Fibroblast of upper back skin (primary cell): ENCODE measurements at regions not wholly inside any gene's neighbourhood (a gene's known extent, or its start where the extent isn't known, plus 50 kb on each side); places are given as distances from the start of the nearest gene placed in this dataset.

Experiments
- DNase-seq: peaks from one replicate; pipeline ENCODE4 v3.0.0-alpha.2; 2013

DNA sequence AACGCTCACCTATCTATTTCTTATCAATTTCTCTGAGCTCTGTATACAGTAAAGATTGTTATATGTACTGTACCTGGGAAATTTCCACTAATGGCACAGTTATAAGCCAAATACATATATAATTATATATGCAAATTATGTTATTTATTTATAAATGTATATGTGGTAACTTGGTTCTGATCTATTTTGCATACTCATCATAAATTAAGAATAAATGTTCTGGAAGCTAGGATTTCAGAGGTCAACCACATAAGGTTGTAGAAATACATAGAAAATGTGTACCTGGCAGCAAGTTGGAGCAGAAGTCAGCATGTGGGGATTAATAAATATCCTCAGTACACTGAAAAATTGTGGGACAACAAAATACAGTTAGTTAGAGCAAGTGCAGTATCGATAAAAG lies 353.7 kb upstream of the ZNF521 start:
- DNase-seq: no peak

DNA sequence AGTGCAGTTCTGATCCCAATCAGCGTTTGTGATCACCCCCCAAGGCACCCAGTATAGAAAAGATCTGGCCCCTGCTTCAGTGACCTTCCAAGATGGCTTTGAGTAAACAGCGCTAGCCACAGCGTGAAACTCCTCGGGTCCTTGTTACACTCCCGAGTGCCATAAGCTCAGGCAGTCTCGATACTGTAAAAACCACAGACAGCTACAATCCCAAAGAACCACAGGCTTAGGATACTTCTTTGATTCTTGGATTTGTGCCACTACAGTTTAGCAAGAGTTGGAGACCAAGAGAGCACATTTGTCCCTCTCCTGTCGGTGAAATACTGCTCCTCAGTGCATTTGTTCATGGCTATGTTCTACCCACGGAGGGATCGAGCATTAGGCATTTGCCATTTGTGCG lies 352.5 kb upstream of the ZNF521 start:
- DNase-seq: peak; percentile 14

DNA sequence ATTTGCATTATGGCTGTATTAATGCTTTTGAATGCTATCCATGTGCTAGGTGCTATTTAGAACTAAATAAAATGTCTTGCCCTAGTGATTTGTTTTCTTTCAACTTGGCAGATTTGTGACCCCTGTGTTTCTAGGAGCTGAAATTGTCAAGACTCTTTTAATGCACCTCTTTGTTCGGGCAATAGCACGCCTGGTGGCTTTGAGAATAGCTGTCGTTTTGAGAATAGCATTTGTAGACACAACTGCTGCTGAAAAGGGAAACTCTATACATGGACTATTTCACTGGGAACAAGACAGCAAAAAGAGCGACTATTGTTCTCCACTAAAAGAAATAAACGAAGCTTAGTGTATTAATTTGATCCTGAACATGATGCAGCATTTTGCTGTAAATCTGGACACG lies 352.1 kb upstream of the ZNF521 start:
- no peak for DNase-seq

DNA sequence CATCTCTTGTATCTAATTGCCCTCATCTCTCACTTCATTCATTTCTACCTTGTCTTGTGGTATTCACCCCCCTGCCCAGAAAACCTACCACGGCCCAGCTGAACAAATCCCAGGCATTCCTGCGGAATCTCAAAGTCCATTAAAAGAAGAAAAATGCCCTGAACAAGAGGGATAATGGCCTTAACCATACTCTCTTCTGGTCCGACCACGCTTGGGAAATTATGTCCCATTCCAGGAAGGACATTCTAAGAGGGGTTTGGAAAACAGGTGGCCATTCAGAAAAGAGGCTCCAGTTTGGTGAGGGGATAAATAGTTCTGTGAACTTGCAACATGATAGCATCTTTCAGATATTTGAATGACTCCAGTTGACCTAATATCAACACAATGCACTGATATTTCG lies 349.9 kb upstream of the ZNF521 start:
- no peak for DNase-seq

DNA sequence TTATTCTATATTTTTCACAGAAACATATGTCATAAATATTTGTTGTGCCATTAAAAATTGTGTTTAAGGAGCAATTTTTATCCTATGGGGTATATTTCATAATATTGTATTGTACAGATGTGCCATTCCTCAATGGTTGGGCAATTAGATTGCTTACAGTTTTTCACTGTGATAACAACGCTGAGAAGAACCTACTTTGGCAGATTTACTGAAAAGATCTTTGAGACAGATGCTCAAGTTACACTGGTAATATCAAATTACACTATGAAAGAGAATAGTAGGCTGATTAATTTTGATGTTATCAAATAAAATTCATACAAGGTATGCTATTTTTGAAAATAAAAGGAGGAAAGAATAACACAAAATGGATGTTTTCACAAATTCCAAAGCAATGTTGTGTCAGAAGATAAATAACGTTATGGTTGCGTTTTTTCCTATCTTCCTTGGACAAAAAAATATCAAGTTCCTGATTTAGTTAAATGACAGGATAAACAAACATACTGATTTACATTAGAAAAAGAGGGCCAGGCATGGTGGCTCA lies 335.1 kb upstream of the ZNF521 start:
- no peak for DNase-seq

DNA sequence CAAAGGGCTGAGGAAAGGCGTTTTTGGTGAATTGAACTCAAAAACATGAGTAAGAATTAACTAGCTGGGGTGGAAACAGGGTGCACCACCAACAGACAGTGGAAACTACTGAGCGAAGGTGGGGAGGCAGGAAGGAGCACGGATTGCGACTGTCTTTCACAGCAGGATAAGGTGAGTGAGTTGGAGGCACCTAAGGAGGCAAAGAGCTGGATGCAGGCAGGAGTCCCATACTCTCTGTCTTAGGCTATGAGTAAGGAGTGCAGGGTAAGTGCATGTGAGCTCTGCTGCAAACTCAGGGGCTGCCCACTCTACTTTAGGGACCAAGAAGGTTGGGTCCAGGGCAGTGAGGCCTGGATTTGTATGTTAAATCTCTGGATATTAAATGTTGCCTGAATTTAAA lies 333.1 kb upstream of the ZNF521 start:
- no peak for DNase-seq

DNA sequence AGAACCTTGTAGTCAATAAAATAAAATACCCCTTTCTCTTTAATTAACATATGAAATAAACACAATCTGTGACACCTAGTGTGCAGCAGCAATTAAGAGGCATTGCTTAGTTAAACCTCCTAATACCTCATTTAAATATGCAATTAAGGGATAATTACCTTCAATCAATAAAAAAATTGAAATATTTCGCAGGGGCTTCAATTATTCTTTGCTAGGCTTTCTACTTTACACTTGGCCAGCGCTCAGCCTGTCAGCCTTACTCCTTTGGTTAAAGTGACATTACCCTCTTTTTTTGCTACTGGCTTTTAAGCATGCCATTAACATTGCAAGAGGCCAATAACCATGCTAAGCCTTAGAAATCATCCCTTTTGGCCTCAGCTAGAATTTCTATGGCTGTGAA lies 327.5 kb upstream of the ZNF521 start:
- DNase-seq: no peak

DNA sequence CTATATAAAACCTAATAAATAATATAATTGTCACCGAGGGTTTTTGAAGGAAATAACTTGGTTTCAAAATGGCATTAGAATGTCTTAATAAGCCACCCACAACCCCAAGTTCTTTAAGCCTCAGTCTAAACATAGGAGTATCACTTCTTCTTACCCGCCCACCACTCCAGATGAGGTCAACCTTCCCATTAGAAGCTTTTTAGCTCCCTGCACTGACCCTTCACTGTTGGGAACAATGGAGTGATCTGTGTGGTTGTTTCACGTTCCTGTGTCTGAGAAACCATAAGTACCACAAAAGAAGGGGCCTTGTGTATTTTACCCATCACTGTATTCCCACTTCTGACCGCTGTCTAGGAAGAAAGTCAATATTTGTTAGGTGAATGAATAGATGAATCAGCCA lies 326.3 kb upstream of the ZNF521 start:
- no peak for DNase-seq

DNA sequence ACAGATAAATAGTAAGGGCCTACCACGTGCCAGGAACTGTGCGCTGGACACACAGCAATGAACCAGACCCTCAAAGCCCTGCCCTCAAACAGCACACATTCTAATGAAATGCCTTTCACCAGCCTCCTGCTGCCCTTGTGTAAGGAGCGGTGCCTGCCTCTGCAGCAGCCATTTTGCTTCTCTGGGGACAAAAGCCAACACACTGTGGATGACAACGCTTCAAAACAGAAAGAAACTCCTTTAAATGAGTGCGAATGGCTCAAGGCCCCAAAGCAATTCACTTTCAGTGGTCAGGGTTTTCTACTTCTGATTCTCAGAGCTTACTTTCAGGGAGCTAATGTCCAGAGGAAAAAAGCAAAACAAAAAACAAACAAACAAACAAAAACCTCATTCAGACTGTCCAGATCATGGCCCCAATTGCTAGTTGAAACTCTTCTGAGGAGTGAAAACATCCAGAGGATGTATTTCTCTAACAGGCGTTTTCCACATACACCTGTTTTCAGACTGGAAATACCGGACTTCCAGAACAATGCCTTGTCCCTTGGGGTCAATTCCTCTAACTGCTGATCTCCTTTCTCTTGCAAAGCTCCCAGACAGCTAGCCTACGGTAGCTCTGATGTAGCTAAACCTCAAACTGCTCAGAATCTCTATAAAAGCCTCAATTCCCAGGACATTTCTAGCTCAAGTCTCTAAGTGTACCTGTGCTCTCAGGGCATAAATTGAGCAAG lies 323.3 kb upstream of the ZNF521 start:
- DNase-seq: no peak

DNA sequence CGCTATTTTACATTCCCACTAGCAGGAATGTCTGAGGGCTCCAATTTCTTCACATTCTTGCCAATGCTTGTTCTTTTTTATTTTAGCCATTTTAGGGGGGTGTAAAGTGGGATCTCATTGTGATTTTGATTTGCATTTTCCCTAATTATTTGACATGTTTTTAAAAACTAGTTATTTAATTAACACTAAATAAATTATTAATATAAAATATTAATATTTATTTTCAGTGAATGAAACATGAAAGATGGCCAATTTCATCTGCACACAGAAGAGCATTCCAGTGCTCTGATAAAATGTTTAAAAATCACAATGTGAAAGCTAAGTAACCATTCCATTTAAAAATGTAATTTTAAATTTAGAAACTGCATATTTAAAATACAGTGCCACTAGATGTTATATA lies 322.2 kb upstream of the ZNF521 start:
- DNase-seq: no peak

DNA sequence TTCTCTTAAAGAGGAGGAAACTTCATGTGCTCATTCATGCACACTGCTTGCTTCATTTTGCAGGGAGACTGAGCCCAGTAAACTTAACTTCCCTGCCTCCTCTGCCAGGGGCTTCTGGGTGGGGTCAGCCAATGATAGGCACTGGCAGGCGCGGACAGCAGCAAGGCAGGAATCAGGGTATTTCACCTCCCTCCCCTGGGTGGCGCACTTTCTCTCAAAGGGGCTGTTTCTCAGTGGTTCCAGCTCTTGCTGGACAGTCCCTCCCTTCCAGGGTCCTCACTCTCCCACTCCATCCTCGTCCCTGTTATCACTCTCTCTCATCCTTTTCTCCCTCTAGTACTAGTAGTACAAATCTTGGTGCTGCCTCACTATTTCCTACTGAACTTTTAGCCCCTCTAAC lies 320.5 kb upstream of the ZNF521 start:
- DNase-seq: no peak

DNA sequence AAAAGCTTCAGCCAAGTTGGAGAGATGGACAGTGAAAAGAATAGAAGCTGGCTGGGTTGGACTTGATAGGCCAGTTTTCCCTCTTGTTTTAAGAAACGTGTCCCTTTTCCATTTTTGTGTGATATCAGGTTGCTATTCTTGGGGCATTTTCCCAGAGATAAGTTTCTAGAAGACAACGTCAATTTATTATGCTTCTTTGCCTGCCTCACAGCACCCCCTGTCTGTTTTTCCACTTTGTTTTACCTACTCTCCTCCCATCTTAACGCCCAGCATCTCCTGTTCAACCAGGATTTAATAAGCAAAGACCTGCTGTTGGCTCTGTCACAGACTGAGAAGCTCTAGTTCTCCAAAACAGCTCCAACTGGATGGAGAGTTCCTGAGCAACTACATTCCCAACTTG lies 317.8 kb upstream of the ZNF521 start:
- no peak for DNase-seq

DNA sequence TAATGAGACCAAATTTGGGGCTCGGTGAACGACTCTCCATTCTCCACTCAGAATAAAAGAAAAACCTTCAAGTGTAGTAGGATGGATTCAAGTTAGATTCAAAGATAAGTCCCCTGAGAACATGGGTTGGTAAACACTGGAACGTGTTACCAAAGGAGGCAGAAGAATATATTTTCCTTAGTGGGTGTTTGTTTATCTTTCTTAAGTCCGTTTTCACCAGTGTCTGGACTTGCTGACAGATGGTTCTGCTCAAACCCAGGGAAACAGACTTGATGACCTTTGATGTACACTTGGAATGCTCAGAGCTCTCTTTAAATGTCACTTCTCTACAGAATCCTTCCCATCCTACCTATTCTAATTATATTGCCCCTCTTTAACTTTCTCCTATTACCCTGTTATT lies 310.3 kb upstream of the ZNF521 start:
- DNase-seq: no peak

DNA sequence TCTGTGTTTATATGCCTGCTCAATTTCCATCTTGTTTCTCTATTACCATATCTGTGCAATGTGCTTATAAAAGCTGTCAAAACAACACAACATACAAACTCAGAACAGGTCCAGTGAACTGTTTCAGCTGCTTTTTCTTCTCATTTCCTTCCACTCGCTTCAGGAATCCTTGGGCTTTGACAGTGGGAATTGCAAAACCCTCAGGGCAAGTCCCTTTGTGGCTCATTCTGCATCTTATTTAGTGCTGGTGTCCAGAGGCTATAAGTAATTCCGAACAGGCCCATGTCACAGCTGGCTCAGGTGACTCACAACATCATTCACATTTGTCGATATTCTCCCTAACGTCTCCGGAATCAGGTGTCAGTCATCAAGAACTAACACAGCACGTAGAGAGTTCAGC lies 309.9 kb upstream of the ZNF521 start:
- no peak for DNase-seq

DNA sequence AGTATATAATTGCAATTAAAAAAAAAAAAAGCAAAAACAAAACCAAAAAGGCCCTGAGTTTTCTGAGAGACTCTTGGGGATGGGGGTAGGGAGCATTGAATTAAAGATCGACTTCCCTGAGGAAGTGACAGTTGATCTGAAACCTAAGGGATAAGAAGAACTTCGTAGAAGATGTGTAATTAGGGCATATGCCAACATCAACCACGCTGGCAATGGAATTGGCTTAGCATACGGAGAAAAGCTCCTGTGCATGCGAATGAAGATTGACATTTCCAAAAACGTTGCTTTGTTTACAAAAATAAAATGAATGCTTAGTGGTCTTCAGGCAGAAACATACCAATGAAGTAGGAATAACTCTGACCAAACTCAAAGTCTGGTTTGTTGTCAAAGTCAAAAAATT lies 307.6 kb upstream of the ZNF521 start:
- DNase-seq: no peak

DNA sequence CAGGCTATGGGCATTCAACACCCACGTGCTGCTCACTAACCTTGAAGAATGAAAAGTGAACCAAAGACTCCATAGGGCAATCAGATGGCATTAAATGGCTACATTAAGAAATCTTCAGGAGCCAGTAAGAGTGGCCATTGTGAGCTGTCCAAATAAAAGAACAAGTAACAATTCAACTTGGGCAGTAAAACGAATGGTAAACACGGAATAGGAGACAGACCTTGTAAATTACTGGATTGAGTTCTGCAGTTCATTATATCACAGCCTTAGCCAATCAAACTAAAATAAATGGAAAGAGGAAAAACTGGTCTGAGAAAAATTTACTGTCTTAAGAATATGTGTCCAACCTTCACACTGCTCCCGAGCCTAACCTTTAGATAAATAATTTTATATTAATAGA lies 306.5 kb upstream of the ZNF521 start:
- no peak for DNase-seq

DNA sequence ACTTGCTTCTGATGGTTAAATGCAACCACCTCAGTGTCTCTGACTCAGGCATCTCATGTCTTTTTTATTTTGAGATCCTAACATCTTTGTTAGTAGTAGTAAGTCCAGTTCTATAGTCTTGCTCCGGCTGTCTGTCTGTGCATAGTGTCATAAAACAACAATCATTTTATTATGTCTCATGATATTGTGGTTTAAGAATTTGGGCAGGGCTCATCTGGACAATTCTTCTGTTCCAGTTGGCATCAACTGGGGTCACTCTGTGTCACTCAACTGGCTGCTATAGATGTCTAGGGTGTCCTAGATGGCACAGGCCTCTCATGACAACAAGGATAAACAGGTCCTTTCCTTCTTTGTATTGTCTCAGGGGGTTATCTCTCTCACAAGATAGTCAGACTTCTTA lies 299.6 kb upstream of the ZNF521 start:
- no peak for DNase-seq

DNA sequence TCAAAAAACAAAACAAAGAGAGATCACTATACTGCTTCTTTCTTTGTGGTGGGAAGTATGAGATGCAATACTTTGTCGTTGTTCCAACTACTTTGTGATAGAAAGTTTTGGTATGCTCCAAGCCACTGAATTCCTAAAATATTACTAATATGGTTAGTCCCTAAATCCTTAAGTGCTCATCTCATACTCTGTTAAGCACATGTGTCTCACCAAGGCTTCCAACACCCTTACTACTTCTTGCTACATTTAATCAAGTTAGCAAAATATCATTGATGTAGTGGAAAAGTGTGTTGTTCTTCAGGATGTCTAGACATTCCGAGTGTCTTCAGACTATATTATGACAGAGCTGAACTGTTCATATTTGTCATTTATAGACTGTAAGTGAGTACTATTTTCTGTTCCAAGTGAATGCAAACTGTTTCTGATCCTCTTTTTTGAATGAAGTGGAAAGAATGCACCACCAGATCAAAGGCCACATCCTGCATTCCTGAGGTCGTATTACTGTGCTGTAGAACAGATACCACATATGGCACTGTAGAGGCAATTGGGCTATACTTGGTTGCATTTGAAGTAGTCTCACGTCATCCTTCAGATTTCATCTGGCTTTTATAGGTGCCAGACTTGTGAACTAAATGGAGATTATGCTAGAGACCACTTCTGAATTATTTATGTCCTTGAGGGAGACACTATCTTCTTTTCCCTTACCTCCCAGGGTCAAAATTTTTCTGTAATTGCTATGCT lies 298.4 kb upstream of the ZNF521 start:
- peak; percentile 99 for DNase-seq

DNA sequence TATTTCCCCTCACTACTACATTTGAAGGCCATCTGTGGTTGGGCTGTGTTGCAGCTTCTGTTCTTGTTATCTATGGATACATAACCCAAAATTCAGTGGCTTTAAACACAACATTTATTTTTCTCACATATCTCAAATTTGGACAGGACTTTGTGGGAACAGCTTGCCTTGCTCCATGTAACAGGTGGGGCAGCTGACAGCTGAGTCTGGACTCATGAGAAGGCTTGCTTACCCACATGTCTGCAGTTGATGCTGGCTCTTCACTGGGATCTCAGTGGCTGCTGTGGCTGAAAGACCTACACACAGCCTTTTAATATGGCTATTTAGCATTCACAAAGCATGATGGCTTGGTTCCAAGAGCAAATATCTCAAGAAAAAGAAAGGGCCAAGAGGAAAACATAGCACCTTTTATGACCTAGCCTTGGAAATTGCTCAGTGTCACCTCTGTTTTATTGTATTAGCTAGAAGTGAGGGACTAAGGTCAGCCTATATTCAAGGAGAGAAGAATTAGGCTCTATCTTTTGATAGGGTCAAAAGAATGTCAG lies 296.8 kb upstream of the ZNF521 start:
- peak; percentile 32 for DNase-seq

DNA sequence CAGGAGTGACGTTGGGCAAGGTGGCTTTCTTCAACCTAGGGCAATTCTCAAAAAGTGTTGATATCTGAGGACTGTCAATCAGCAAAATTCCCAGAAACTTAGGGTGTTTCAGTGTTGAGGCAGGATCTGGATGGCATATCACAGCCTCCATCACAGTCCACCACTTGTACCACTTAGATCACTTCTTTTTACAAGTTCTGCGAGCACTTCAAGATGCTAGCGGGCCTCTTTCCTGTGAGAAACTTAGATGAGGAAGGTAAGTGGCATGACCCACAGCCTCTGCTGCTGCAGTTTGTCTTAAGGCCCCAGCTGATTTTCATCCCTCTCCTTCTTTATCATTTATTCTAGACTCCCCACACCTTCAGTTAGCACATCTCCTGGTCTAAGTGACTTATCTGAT lies 295.4 kb upstream of the ZNF521 start:
- no peak for DNase-seq

DNA sequence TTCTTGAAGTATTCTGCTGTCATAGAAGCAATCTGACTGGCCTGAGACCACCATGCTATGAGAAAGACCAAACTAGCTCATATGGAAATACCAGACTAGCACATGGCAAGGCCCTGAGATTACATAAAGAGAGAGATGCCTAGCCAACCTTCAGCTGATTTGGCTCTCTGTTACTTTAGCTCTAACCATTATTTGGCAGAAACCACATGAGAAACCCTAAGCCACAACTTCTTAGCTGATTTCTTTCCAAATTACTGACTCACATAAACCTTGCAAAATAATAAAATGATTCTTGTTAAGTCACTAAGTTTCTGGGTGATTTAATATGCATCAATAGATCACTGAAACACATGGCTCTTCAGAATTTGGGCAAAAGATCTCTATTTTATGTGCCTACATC lies 295.0 kb upstream of the ZNF521 start:
- DNase-seq: peak; percentile 84

DNA sequence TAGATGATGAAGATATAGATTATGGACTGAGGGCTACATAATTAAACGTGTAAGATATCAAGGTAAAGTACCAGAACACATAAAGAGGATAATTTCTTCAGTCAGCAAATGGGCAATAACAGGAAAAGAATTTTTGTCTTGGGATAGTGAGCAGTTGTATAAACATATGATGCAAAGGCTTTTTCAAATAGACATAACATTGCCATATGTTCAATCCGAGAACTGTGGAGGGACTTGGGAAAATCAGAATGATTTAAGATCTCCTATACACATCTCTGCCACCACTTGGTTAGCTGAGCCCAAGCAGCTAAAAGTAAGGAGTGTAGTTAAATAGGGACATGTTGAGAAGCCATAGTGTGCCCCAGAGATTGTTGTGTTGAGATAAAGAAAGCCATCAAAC lies 287.6 kb upstream of the ZNF521 start:
- DNase-seq: peak; percentile 39

DNA sequence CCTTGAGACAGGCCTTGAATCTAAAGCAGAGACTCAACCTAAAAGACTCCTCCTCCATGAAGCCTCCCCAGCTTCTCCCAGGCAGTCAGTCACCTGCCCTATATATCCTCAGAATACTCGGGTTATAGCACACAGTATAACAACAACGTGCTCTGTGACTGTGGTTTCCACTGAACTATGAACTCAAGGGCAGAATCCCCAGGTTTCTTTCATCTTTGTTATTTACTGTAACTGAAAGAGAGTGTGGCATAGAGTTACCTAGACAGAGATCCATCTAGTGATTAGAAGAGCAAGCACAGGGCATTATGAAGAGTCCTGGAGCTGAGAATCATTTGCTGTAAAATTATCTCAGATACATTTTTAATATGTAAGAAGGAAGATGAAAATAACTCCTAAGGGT lies 281.6 kb upstream of the ZNF521 start:
- DNase-seq: no peak

DNA sequence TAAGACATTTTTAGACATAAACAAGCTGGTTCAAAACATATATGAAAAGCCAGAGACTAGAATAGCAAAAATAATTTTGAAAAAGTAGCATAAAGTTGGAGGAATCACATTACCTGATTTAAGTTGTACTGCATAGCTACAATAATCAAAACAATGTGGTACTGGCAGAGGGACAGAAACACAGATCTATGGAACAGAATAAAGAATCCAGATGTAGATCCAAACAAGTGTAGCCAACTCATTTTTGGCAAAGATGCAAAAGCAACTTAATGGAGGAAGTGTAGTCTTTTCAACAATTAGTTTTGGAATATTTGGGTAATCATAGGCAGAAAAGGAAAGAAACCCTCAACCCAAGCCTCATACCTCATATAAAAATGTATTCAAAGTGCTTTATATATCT lies 278.7 kb upstream of the ZNF521 start:
- peak; percentile 66 for DNase-seq
